NCI-H446 (cell line): ENCODE measurements at regions not wholly inside any gene's neighbourhood (a gene's known extent, or its start where the extent isn't known, plus 50 kb on each side); places are given as distances from the start of the nearest gene placed in this dataset.

Experiments
- DNase-seq, 2 experiments: peaks; one replicate each; lab custom pipeline; 2025; lab: John Stamatoyannopoulos, UW

- DNase-seq: no peak
Observed at GRCh38 chr13:61030445-61030844, 385.2 kb downstream of the PCDH20 start.

GRCh38 chr13:61029064-61029463 lies 386.6 kb downstream of the PCDH20 start:
- DNase-seq: no peak

- DNase-seq: no peak
Observed at GRCh38 chr13:61024046-61024445, 391.6 kb downstream of the PCDH20 start.

- DNase-seq: no peak
Observed at GRCh38 chr13:61021838-61022237, 393.8 kb downstream of the PCDH20 start.

GRCh38 chr13:61013796-61014195 lies 401.9 kb downstream of the PCDH20 start:
- no peak for DNase-seq

- DNase-seq: no peak
Observed at GRCh38 chr13:61010358-61010757, 405.3 kb downstream of the PCDH20 start.

- no peak for DNase-seq
Observed at GRCh38 chr13:61002686-61003085, 413.0 kb downstream of the PCDH20 start.

- no peak for DNase-seq
Observed at GRCh38 chr13:60990032-60990733, 425.5 kb downstream of the PCDH20 start.

- DNase-seq: no peak
Observed at GRCh38 chr13:60986301-60986700, 429.3 kb downstream of the PCDH20 start.

- no peak for DNase-seq
Observed at GRCh38 chr13:60981407-60981806, 434.2 kb downstream of the PCDH20 start.

GRCh38 chr13:60976367-60976766 lies 439.3 kb downstream of the PCDH20 start:
- DNase-seq: no peak

GRCh38 chr13:60974296-60974695 lies 441.4 kb downstream of the PCDH20 start:
- no peak for DNase-seq

GRCh38 chr13:60973529-60973928 lies 442.1 kb downstream of the PCDH20 start:
- DNase-seq: no peak

GRCh38 chr13:60970736-60971135 lies 444.9 kb downstream of the PCDH20 start:
- no peak for DNase-seq

GRCh38 chr13:60969656-60970055 lies 446.0 kb downstream of the PCDH20 start:
- DNase-seq: no peak

- no peak for DNase-seq
Observed at GRCh38 chr13:60959427-60959826, 456.2 kb downstream of the PCDH20 start.

GRCh38 chr13:60957816-60958215 lies 457.8 kb downstream of the PCDH20 start:
- no peak for DNase-seq

GRCh38 chr13:60945396-60945795 lies 470.3 kb downstream of the PCDH20 start:
- DNase-seq: no peak

- DNase-seq: no peak
Observed at GRCh38 chr13:60944863-60945262, 470.8 kb downstream of the PCDH20 start.

GRCh38 chr13:60944016-60944415 lies 471.6 kb downstream of the PCDH20 start:
- DNase-seq: no peak

- DNase-seq: no peak
Observed at GRCh38 chr13:60936281-60936680, 479.4 kb downstream of the PCDH20 start.

- DNase-seq: no peak
Observed at GRCh38 chr13:60933638-60934037, 482.0 kb downstream of the PCDH20 start.

GRCh38 chr13:60931858-60932546 lies 483.6 kb downstream of the PCDH20 start:
- no peak for DNase-seq

- no peak for DNase-seq
Observed at GRCh38 chr13:60925686-60926085, 490.0 kb downstream of the PCDH20 start.
